Tongue (tissue), 1 donor: ENCODE measurements at regions not wholly inside any gene's neighbourhood (a gene's known extent, or its start where the extent isn't known, plus 50 kb on each side); places are given as distances from the start of the nearest gene placed in this dataset.

Experiments used
- DNase-seq: peaks from one replicate; pipeline ENCODE4 v3.0.0-alpha.2; 2015

- DNase-seq, result no peak
These were observed 201.0 kb upstream of the ZNF536 start for GRCh38 chr19:30171138-30171635.

GRCh38 chr19:30171795-30172612 lies 200.2 kb upstream of the ZNF536 start:
- DNase-seq, result no peak

GRCh38 chr19:30172613-30173242 lies 199.5 kb upstream of the ZNF536 start:
- no peak for DNase-seq

GRCh38 chr19:30173593-30174356 lies 198.4 kb upstream of the ZNF536 start:
- DNase-seq, result no peak

- DNase-seq, result no peak
These were observed 197.9 kb upstream of the ZNF536 start for GRCh38 chr19:30174357-30174645.

GRCh38 chr19:30174791-30175190 lies 197.4 kb upstream of the ZNF536 start:
- DNase-seq, result no peak

GRCh38 chr19:30175987-30176386 lies 196.2 kb upstream of the ZNF536 start:
- DNase-seq, result no peak

GRCh38 chr19:30178721-30179402 lies 193.3 kb upstream of the ZNF536 start:
- no peak for DNase-seq

- DNase-seq, result no peak
These were observed 191.5 kb upstream of the ZNF536 start for GRCh38 chr19:30180691-30181090.

GRCh38 chr19:30183807-30184490 lies 188.2 kb upstream of the ZNF536 start:
- no peak for DNase-seq

- no peak for DNase-seq
These were observed 170.1 kb upstream of the ZNF536 start for GRCh38 chr19:30202060-30202600.

- no peak for DNase-seq
These were observed 167.5 kb upstream of the ZNF536 start for GRCh38 chr19:30204721-30205120.

- DNase-seq, result no peak
These were observed 166.0 kb upstream of the ZNF536 start for GRCh38 chr19:30206187-30206586.

- DNase-seq, result no peak
These were observed 164.8 kb upstream of the ZNF536 start for GRCh38 chr19:30207357-30207756.

GRCh38 chr19:30208436-30209060 lies 163.6 kb upstream of the ZNF536 start:
- no peak for DNase-seq

GRCh38 chr19:30209617-30210600 lies 162.3 kb upstream of the ZNF536 start:
- DNase-seq, result no peak

- no peak for DNase-seq
These were observed 159.6 kb upstream of the ZNF536 start for GRCh38 chr19:30212574-30212973.

GRCh38 chr19:30214651-30215051 lies 157.5 kb upstream of the ZNF536 start:
- no peak for DNase-seq

GRCh38 chr19:30215248-30215647 lies 156.9 kb upstream of the ZNF536 start:
- DNase-seq, result no peak

GRCh38 chr19:30216453-30216852 lies 155.7 kb upstream of the ZNF536 start:
- DNase-seq, result no peak
